ENCODE measurements at regions not wholly inside any gene's neighbourhood (a gene's known extent, or its start where the extent isn't known, plus 50 kb on each side); places are given as distances from the start of the nearest gene placed in this dataset.
"Not testable (repeated sequence)": the region's sequence is repeated elsewhere in the genome, so short reads cannot be mapped to it uniquely, and the experiment has no call there.

- Histone ChIP-seq H3K36me3 (ENCODE audit: control insufficient read depth in 3 of 3, insufficient read depth in 2 of 3, low read depth in 1 of 3, low read length in 3 of 3) (no peaks in the 10 kb centered on the region), H3K9me3 (ENCODE audit: control insufficient read depth in 2 of 2, insufficient read depth in 1 of 2, low read depth in 1 of 2, low read length in 1 of 2) (peaks cover 0 to 19% of the 10 kb centered on the region in 2 donors), H3K4me1 (ENCODE audit: control insufficient read depth in 3 of 3, insufficient read depth in 2 of 3, low read depth in 1 of 3, low read length in 2 of 3) (no peaks in the 10 kb centered on the region), H3K27ac (ENCODE audit: low read depth in 1 of 3, low read length in 2 of 3) (no peak overlapping the region), H3K4me3 (ENCODE audit: low read depth in 1 of 3, low read length in 3 of 3) (no peak overlapping the region), H3K27me3 (ENCODE audit: control insufficient read depth in 3 of 3, insufficient read depth in 3 of 3, low read length in 3 of 3) (no peaks in the 10 kb centered on the region)
- DNase-seq (no peak), FAIRE-seq (no peak)
- WGBS, 3 donors: 89 to 94% (median 93%) methylated on average over 11 of the region's 11 CpGs
Observed at GRCh38 chr2:132279344-132279743, 117.6 kb upstream of the ANKRD30BL start.

GRCh38 chr2:132279930-132280615 is 118.3 kb upstream of the ANKRD30BL start:
- Histone ChIP-seq H3K36me3 (ENCODE audit: control insufficient read depth in 3 of 3, insufficient read depth in 2 of 3, low read depth in 1 of 3, low read length in 3 of 3) (no peaks in the 10 kb centered on the region), H3K27me3 (ENCODE audit: control insufficient read depth in 3 of 3, insufficient read depth in 3 of 3, low read length in 3 of 3) (no peaks in the 10 kb centered on the region), H3K4me1 (ENCODE audit: control insufficient read depth in 3 of 3, insufficient read depth in 2 of 3, low read depth in 1 of 3, low read length in 2 of 3) (no peaks in the 10 kb centered on the region), H3K27ac (ENCODE audit: low read depth in 1 of 3, low read length in 2 of 3) (no peak overlapping the region), H3K9me3 (ENCODE audit: control insufficient read depth in 2 of 2, insufficient read depth in 1 of 2, low read depth in 1 of 2, low read length in 1 of 2) (peaks cover 0 to 19% of the 10 kb centered on the region in 2 donors), H3K4me3 (ENCODE audit: low read depth in 1 of 3, low read length in 3 of 3) (no peak overlapping the region)
- DNase-seq: no peak
- 90 to 92% (median 91%) methylated on average over 29 to 31 of the region's 31 CpGs for WGBS, 3 donors
- FAIRE-seq: no peak

GRCh38 chr2:132280912-132281311 is 119.2 kb upstream of the ANKRD30BL start:
- Histone ChIP-seq H3K4me3 (ENCODE audit: low read depth in 1 of 3, low read length in 3 of 3) (no peak overlapping the region), H3K27ac (ENCODE audit: low read depth in 1 of 3, low read length in 2 of 3) (no peak overlapping the region), H3K4me1 (ENCODE audit: control insufficient read depth in 3 of 3, insufficient read depth in 2 of 3, low read depth in 1 of 3, low read length in 2 of 3) (no peaks in the 10 kb centered on the region), H3K9me3 (ENCODE audit: control insufficient read depth in 2 of 2, insufficient read depth in 1 of 2, low read depth in 1 of 2, low read length in 1 of 2) (peaks cover 0 to 19% of the 10 kb centered on the region in 2 donors), H3K27me3 (ENCODE audit: control insufficient read depth in 3 of 3, insufficient read depth in 3 of 3, low read length in 3 of 3) (no peaks in the 10 kb centered on the region), H3K36me3 (ENCODE audit: control insufficient read depth in 3 of 3, insufficient read depth in 2 of 3, low read depth in 1 of 3, low read length in 3 of 3) (no peaks in the 10 kb centered on the region)
- no peak for DNase-seq
- FAIRE-seq: no peak
- 93 to 95% (median 94%) methylated on average over 12 of the region's 12 CpGs for WGBS, 3 donors

GRCh38 chr2:132282104-132282503 is 120.4 kb upstream of the ANKRD30BL start:
- not testable (repeated sequence) for DNase-seq; H3K4me1 ChIP-seq (ENCODE audit: control insufficient read depth in 3 of 3, insufficient read depth in 2 of 3, low read depth in 1 of 3, low read length in 2 of 3); FAIRE-seq; H3K27ac ChIP-seq (ENCODE audit: low read depth in 1 of 3, low read length in 2 of 3); H3K27me3 ChIP-seq (ENCODE audit: control insufficient read depth in 3 of 3, insufficient read depth in 3 of 3, low read length in 3 of 3); H3K36me3 ChIP-seq (ENCODE audit: control insufficient read depth in 3 of 3, insufficient read depth in 2 of 3, low read depth in 1 of 3, low read length in 3 of 3); H3K4me3 ChIP-seq (ENCODE audit: low read depth in 1 of 3, low read length in 3 of 3)
- WGBS, 3 donors: 72 to 86% (median 84%) methylated on average over 6 of the region's 6 CpGs
- peaks cover 0 to 19% of the 10 kb centered on the region in 2 donors for H3K9me3 ChIP-seq (ENCODE audit: control insufficient read depth in 2 of 2, insufficient read depth in 1 of 2, low read depth in 1 of 2, low read length in 1 of 2)

- H3K36me3 ChIP-seq (ENCODE audit: control insufficient read depth in 3 of 3, insufficient read depth in 2 of 3, low read depth in 1 of 3, low read length in 3 of 3): no peaks in the 10 kb centered on the region
- WGBS, 3 donors: 91 to 96% (median 95%) methylated on average over 9 of the region's 9 CpGs
- FAIRE-seq (no peak), DNase-seq (no peak)
- no peak overlapping the region for H3K4me3 ChIP-seq (ENCODE audit: low read depth in 1 of 3, low read length in 3 of 3)
- no peaks in the 10 kb centered on the region for H3K27me3 ChIP-seq (ENCODE audit: control insufficient read depth in 3 of 3, insufficient read depth in 3 of 3, low read length in 3 of 3)
- H3K27ac ChIP-seq (ENCODE audit: low read depth in 1 of 3, low read length in 2 of 3): no peak overlapping the region
- no peaks in the 10 kb centered on the region for H3K4me1 ChIP-seq (ENCODE audit: control insufficient read depth in 3 of 3, insufficient read depth in 2 of 3, low read depth in 1 of 3, low read length in 2 of 3)
- peaks cover 0 to 19% of the 10 kb centered on the region in 2 donors for H3K9me3 ChIP-seq (ENCODE audit: control insufficient read depth in 2 of 2, insufficient read depth in 1 of 2, low read depth in 1 of 2, low read length in 1 of 2)
Observed at GRCh38 chr2:132282911-132283310, 121.2 kb upstream of the ANKRD30BL start.

GRCh38 chr2:132286289-132286911 is 124.6 kb upstream of the ANKRD30BL start:
- FAIRE-seq: not testable (repeated sequence)

GRCh38 chr2:132287910-132288309 is 126.2 kb upstream of the ANKRD30BL start:
- H3K36me3 ChIP-seq (ENCODE audit: control insufficient read depth in 3 of 3, insufficient read depth in 2 of 3, low read depth in 1 of 3, low read length in 3 of 3); H3K4me3 ChIP-seq (ENCODE audit: low read depth in 1 of 3, low read length in 3 of 3); FAIRE-seq; DNase-seq; H3K27me3 ChIP-seq (ENCODE audit: control insufficient read depth in 3 of 3, insufficient read depth in 3 of 3, low read length in 3 of 3); H3K27ac ChIP-seq (ENCODE audit: low read depth in 1 of 3, low read length in 2 of 3); H3K9me3 ChIP-seq (ENCODE audit: control insufficient read depth in 2 of 2, insufficient read depth in 1 of 2, low read depth in 1 of 2, low read length in 1 of 2); H3K4me1 ChIP-seq (ENCODE audit: control insufficient read depth in 3 of 3, insufficient read depth in 2 of 3, low read depth in 1 of 3, low read length in 2 of 3): not testable (repeated sequence)
- WGBS, 3 donors: 80 to 88% (median 87%) methylated on average over 8 of the region's 8 CpGs

More at GRCh38 chr2:132286289-132286911, 124.6 kb upstream of the ANKRD30BL start:
- H3K4me1 ChIP-seq (ENCODE audit: control insufficient read depth in 3 of 3, insufficient read depth in 2 of 3, low read depth in 1 of 3, low read length in 2 of 3); H3K27ac ChIP-seq (ENCODE audit: low read depth in 1 of 3, low read length in 2 of 3); H3K9me3 ChIP-seq (ENCODE audit: control insufficient read depth in 2 of 2, insufficient read depth in 1 of 2, low read depth in 1 of 2, low read length in 1 of 2); H3K36me3 ChIP-seq (ENCODE audit: control insufficient read depth in 3 of 3, insufficient read depth in 2 of 3, low read depth in 1 of 3, low read length in 3 of 3); H3K27me3 ChIP-seq (ENCODE audit: control insufficient read depth in 3 of 3, insufficient read depth in 3 of 3, low read length in 3 of 3); DNase-seq; H3K4me3 ChIP-seq (ENCODE audit: low read depth in 1 of 3, low read length in 3 of 3): not testable (repeated sequence)
- WGBS, 3 donors: 64 to 77% (median 70%) methylated on average over 6 of the region's 6 CpGs

- not testable (repeated sequence) for H3K27ac ChIP-seq (ENCODE audit: low read depth in 1 of 3, low read length in 2 of 3); DNase-seq; FAIRE-seq; H3K36me3 ChIP-seq (ENCODE audit: control insufficient read depth in 3 of 3, insufficient read depth in 2 of 3, low read depth in 1 of 3, low read length in 3 of 3); H3K9me3 ChIP-seq (ENCODE audit: control insufficient read depth in 2 of 2, insufficient read depth in 1 of 2, low read depth in 1 of 2, low read length in 1 of 2); H3K27me3 ChIP-seq (ENCODE audit: control insufficient read depth in 3 of 3, insufficient read depth in 3 of 3, low read length in 3 of 3); H3K4me3 ChIP-seq (ENCODE audit: low read depth in 1 of 3, low read length in 3 of 3); H3K4me1 ChIP-seq (ENCODE audit: control insufficient read depth in 3 of 3, insufficient read depth in 2 of 3, low read depth in 1 of 3, low read length in 2 of 3)
- 51 to 72% (median 60%) methylated on average over 4 of the region's 4 CpGs for WGBS, 3 donors
Observed at GRCh38 chr2:132289138-132289537, 127.4 kb upstream of the ANKRD30BL start.
